ENCODE measurements at regions not wholly inside any gene's neighbourhood (a gene's known extent, or its start where the extent isn't known, plus 50 kb on each side); places are given as distances from the start of the nearest gene placed in this dataset.

GRCh38 chr5:158155811-158156505, 297.0 kb upstream of the CLINT1 start:
- DNase-seq: no peak
- Histone ChIP-seq H3K27ac (no peak overlapping the region), H3K4me3 (no peak overlapping the region), H3K4me1 (no peaks in the 10 kb centered on the region), H3K27me3 (no peaks in the 10 kb centered on the region), H3K9me3 (no peaks in the 10 kb centered on the region), H3K36me3 (no peaks in the 10 kb centered on the region)
- TF ChIP-seq CTCF (IDR thresholded peaks at IDR 0.05) (no peak), POLR2A (IDR thresholded peaks at IDR 0.05) (no peak)

- Histone ChIP-seq H3K27ac (no peak overlapping the region), H3K4me3 (no peak overlapping the region), H3K27me3 (no peaks in the 10 kb centered on the region), H3K9me3 (no peaks in the 10 kb centered on the region), H3K36me3 (no peaks in the 10 kb centered on the region), H3K4me1 (no peaks in the 10 kb centered on the region)
- no peak for DNase-seq
- no peak for TF ChIP-seq POLR2A (IDR thresholded peaks at IDR 0.05)
- no peak for TF ChIP-seq CTCF (IDR thresholded peaks at IDR 0.05)
These were observed 296.1 kb upstream of the CLINT1 start for GRCh38 chr5:158155067-158155466.

DNA sequence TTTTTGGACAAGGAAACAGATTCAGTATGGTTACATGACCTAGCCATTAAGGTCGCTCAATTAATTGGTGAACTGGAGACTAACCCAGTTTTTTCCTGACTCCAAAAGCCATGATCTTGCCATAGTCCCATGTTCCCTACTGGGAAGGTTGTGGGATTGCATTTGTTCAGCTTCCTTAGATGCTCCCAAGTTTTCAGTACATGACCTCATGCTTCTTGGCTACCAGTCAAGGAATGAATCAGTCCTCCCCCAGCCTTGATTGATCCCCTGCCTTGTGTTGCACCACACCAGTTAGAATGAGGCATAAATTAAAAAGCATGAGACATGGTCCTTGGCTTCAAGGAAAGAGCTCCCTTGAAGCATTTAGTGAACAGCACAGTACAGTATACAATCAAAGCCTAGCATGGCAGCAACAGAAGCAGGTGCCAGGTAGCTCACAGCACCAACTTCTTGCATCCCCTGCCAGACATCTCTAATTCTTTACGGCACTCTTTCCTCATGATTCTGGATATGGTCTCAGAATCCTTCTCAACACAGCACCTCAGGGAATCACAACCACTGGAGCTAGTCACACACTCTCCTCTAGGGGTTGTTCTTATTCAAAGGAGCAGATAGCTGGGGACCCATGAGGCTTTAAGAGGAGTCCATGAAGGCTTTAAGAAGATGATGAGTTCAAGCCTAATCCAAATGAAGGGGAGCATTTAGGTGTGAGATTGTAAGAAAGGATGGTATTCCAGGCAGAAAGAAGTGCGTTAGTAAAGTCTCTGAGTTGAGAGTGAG, 295.5 kb upstream of the CLINT1 start:
- TF ChIP-seq POLR2A (IDR thresholded peaks at IDR 0.05): no peak
- TF ChIP-seq CTCF (IDR thresholded peaks at IDR 0.05): no peak

GRCh38 chr5:158153508-158153907, 294.6 kb upstream of the CLINT1 start:
- no peak for DNase-seq
- Histone ChIP-seq H3K4me3 (no peak overlapping the region), H3K27me3 (no peaks in the 10 kb centered on the region), H3K36me3 (no peaks in the 10 kb centered on the region), H3K9me3 (no peaks in the 10 kb centered on the region), H3K4me1 (no peaks in the 10 kb centered on the region), H3K27ac (no peak overlapping the region)
- TF ChIP-seq CTCF (IDR thresholded peaks at IDR 0.05) (no peak), POLR2A (IDR thresholded peaks at IDR 0.05) (no peak)

More for the DNA sequence above, 295.5 kb upstream of the CLINT1 start:
- H3K4me3 ChIP-seq: no peak overlapping the region
- DNase-seq: no peak
- H3K27ac ChIP-seq: no peak overlapping the region
- no peaks in the 10 kb centered on the region for H3K36me3 ChIP-seq
- no peaks in the 10 kb centered on the region for H3K27me3 ChIP-seq
- H3K9me3 ChIP-seq: no peaks in the 10 kb centered on the region
- no peaks in the 10 kb centered on the region for H3K4me1 ChIP-seq

DNA sequence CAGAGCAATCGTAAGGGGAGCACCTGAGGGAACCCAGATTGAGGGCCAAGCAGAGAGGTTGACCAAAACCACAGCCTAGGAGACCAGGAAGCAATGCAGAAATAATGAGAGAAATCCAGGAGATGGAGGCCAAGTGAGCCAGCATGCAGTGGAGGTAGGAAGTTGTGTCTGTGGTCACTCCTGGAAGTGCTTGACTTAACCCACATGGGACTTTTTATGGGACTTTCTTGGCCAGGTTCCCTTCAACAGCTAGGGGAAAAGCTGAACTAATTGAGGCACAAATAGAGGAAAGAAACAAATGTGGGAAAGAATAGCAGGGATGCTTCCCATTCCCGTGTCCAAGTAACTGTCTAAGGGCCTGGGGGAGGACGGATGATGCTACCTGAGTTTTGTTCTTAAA, 293.2 kb upstream of the CLINT1 start:
- Histone ChIP-seq H3K27me3 (no peaks in the 10 kb centered on the region), H3K36me3 (no peaks in the 10 kb centered on the region), H3K4me1 (no peaks in the 10 kb centered on the region), H3K4me3 (no peak overlapping the region), H3K27ac (no peak overlapping the region), H3K9me3 (no peaks in the 10 kb centered on the region)
- DNase-seq: no peak
- TF ChIP-seq CTCF (IDR thresholded peaks at IDR 0.05): no peak
- no peak for TF ChIP-seq POLR2A (IDR thresholded peaks at IDR 0.05)

Data from Peyer's patch (tissue), 4 donors.